SK-N-SH (cell line): ENCODE measurements at regions not wholly inside any gene's neighbourhood (a gene's known extent, or its start where the extent isn't known, plus 50 kb on each side); places are given as distances from the start of the nearest gene placed in this dataset.

Source experiments
- CTCF ChIA-PET: fragments of 300-600, 350-600 bp; formaldehyde crosslinking; extraction: SDS; loops from one replicate; lab custom pipeline; 2021; lab: Yijun Ruan, JAX
- POLR2A ChIA-PET: fragments of 350-600 bp; sonication (Branson Sonifier 250); formaldehyde crosslinking; extraction: SDS; loops from one replicate; lab custom pipeline; 2020; ENCODE audit warnings: antibody characterized with exemption, inconsistent platforms; lab: Yijun Ruan, JAX
- DNase-seq: peaks from one replicate; pipeline ENCODE4 v3.0.0; 2012
- H2AFZ ChIP-seq: fragments of 200-600 bp; sonication (generic); 2 replicates; pipeline ENCODE4 v1.8.1; 2016; ENCODE audit warnings: antibody characterized with exemption, mild to moderate bottlenecking, low read depth
- H3F3A ChIP-seq: fragments of 200-600 bp; sonication (generic); replicated peaks from 2 replicates; pipeline ENCODE3; 2016; ENCODE audit warnings: antibody characterized with exemption, mild to moderate bottlenecking; ENCODE audit not compliant: insufficient read depth
- H3K27ac ChIP-seq, 2 experiments: fragments of 200-500 bp in 1 of 2; fragments of 200-600 bp in 1 of 2; sonication (Bioruptor generic) in 1 of 2; sonication (generic), shearing (Covaris generic) in 1 of 2; 2 replicates each; pipeline versions ENCODE4 v1.5.1 to v1.6.1; 2014 to 2016; ENCODE audit warnings: low read depth in 2 of 2, inconsistent platforms in 1 of 2, low read length in 1 of 2, mild to moderate bottlenecking in 1 of 2, mixed read lengths in 1 of 2
- H3K27me3 ChIP-seq: fragments of 200-600 bp; sonication (generic), shearing (Covaris generic); 2 replicates; pipeline ENCODE4 v1.6.1; 2016; ENCODE audit warnings: mixed run types; ENCODE audit not compliant: insufficient read depth
- H3K36me3 ChIP-seq, 2 experiments: fragments of 200-500 bp in 1 of 2; fragments of 200-600 bp in 1 of 2; sonication (Bioruptor generic) in 1 of 2; sonication (generic) in 1 of 2; replicated peaks in 1 of 2; 2 replicates each; pipeline versions ENCODE3 to v1.5.1; 2014 to 2016; ENCODE audit warnings: low read length in 1 of 2, mild to moderate bottlenecking in 1 of 2; ENCODE audit not compliant: insufficient read depth in 2 of 2, control insufficient read depth in 1 of 2
- H3K4me1 ChIP-seq, 2 experiments: fragments of 200-500 bp in 1 of 2; fragments of 200-600 bp in 1 of 2; sonication (Bioruptor generic) in 1 of 2; sonication (generic), shearing (Covaris generic) in 1 of 2; 2 replicates each; pipeline versions ENCODE4 v1.5.1 to v1.6.1; 2014 to 2016; ENCODE audit warnings: low read depth in 1 of 2, low read length in 1 of 2, mixed run types in 1 of 2; ENCODE audit not compliant: insufficient read depth in 2 of 2, control insufficient read depth in 1 of 2
- H3K4me2 ChIP-seq: fragments of 200-600 bp; sonication (generic), shearing (Covaris generic); 2 replicates; pipeline ENCODE4 v1.6.1; 2017; ENCODE audit warnings: mixed run types
- H3K4me3 ChIP-seq, 2 experiments: fragments of 200-500 bp in 1 of 2; fragments of 200-600 bp in 1 of 2; sonication (Bioruptor generic) in 1 of 2; sonication (generic), shearing (Covaris generic) in 1 of 2; 2 replicates each; pipeline versions ENCODE4 v1.5.1 to v1.8.1; 2014 to 2016; ENCODE audit warnings: low read depth in 2 of 2, inconsistent platforms in 1 of 2, low read length in 1 of 2, mild to moderate bottlenecking in 1 of 2, mixed read lengths in 1 of 2, moderate library complexity in 1 of 2
- H3K79me2 ChIP-seq: fragments of 200-600 bp; sonication (generic); 2 replicates; pipeline ENCODE4 v1.8.1; 2017; ENCODE audit warnings: mild to moderate bottlenecking; ENCODE audit not compliant: insufficient read depth
- H3K9ac ChIP-seq: fragments of 200-600 bp; sonication (generic); 2 replicates; pipeline ENCODE4 v1.6.1; 2017; ENCODE audit warnings: mixed run types
- H3K9me2 ChIP-seq: fragments of 200-600 bp; sonication (generic); 2 replicates; pipeline ENCODE4 v1.6.1; 2017; ENCODE audit warnings: mixed run types
- H3K9me3 ChIP-seq: fragments of 200-600 bp; sonication (generic); 2 replicates; pipeline ENCODE4 v1.6.1; 2017; ENCODE audit warnings: mixed run types, mild to moderate bottlenecking, moderate library complexity
- H4K20me1 ChIP-seq: fragments of 200-600 bp; sonication (generic); 2 replicates; pipeline ENCODE4 v1.6.1; 2017; ENCODE audit warnings: mild to moderate bottlenecking, mixed run types; ENCODE audit not compliant: insufficient read depth
- CTCF ChIP-seq: fragments of 200-600 bp; sonication (generic); IDR thresholded peaks from 2 replicates; pipeline ENCODE4 v1.6.1; 2017; ENCODE audit warnings: antibody characterized with exemption, mild to moderate bottlenecking, moderate library complexity
- ELF1 ChIP-seq: IDR thresholded peaks from 2 replicates; pipeline ENCODE4 v1.4.0; 2012
- EZH2phosphoT487 ChIP-seq: fragments of 200-600 bp; sonication (generic); IDR thresholded peaks from 2 replicates; pipeline ENCODE4 v1.6.1; 2017; ENCODE audit warnings: low read depth, mixed run types, mild to moderate bottlenecking, antibody characterized with exemption, moderate library complexity, borderline replicate concordance
- FOXM1 ChIP-seq: IDR thresholded peaks from 2 replicates; pipeline ENCODE4 v1.4.0; 2012; ENCODE audit warnings: low read depth, mild to moderate bottlenecking
- JUND ChIP-seq: IDR thresholded peaks from 2 replicates; pipeline ENCODE4 v1.4.0; 2012
- MAX ChIP-seq: IDR thresholded peaks from 2 replicates; pipeline ENCODE4 v1.4.0; 2012; ENCODE audit warnings: low read depth
- NFIC ChIP-seq: IDR thresholded peaks from 2 replicates; pipeline ENCODE4 v1.4.0; 2012; ENCODE audit warnings: borderline replicate concordance
- NRF1 ChIP-seq: IDR thresholded peaks from 2 replicates; pipeline ENCODE4 v1.6.1; 2012; ENCODE audit warnings: low read depth, mild to moderate bottlenecking, low read length
- POLR2AphosphoS5 ChIP-seq: IDR thresholded peaks from 2 replicates; pipeline ENCODE4 v1.6.1; 2012; ENCODE audit warnings: low read depth, low read length
- RAD21 ChIP-seq: IDR thresholded peaks from 2 replicates; pipeline ENCODE4 v1.6.1; 2012; ENCODE audit warnings: mild to moderate bottlenecking, low read length
- RCOR1 ChIP-seq: fragments of 150-350 bp; IDR thresholded peaks from 2 replicates; pipeline ENCODE4 v1.6.1; 2017; ENCODE audit warnings: antibody characterized with exemption, low read length
- RFX5 ChIP-seq: IDR thresholded peaks from 2 replicates; pipeline ENCODE4 v1.6.1; 2012; ENCODE audit warnings: mild to moderate bottlenecking, improper control_type of control experiment, low read length
- SIN3A ChIP-seq: IDR thresholded peaks from 2 replicates; pipeline ENCODE4 v1.6.1; 2012; ENCODE audit warnings: low read depth, mild to moderate bottlenecking, low read length, moderate library complexity, borderline replicate concordance
- TAF1 ChIP-seq: IDR thresholded peaks from 2 replicates; pipeline ENCODE4 v1.6.1; 2012; ENCODE audit warnings: low read depth, mild to moderate bottlenecking, low read length, moderate library complexity, borderline replicate concordance
- TEAD4 ChIP-seq: IDR thresholded peaks from 2 replicates; pipeline ENCODE4 v1.4.0; 2012; ENCODE audit warnings: mild to moderate bottlenecking, borderline replicate concordance; ENCODE audit not compliant: insufficient read depth
- ZBTB33 ChIP-seq: IDR thresholded peaks from 2 replicates; pipeline ENCODE4 v1.4.0; 2012; ENCODE audit warnings: low read depth, borderline replicate concordance
- WGBS: methylation state at CpG from one replicate; pipeline ENCODE4 v1.1.6; 2017; ENCODE audit warnings: low lambda C conversion rate; 5-methylcytosine and 5-hydroxymethylcytosine counted together
- TF ChIP-seq, protein P1 (sequence below): IDR thresholded peaks from 2 replicates; pipeline ENCODE4 v1.4.0; 2012; ENCODE audit warnings: low read depth, borderline replicate concordance
- TF ChIP-seq, protein P2 (sequence below): fragments of 150-350 bp; IDR thresholded peaks from 2 replicates; pipeline ENCODE4 v1.6.1; 2016; ENCODE audit warnings: mild to moderate bottlenecking, low read depth, low read length

DNA sequence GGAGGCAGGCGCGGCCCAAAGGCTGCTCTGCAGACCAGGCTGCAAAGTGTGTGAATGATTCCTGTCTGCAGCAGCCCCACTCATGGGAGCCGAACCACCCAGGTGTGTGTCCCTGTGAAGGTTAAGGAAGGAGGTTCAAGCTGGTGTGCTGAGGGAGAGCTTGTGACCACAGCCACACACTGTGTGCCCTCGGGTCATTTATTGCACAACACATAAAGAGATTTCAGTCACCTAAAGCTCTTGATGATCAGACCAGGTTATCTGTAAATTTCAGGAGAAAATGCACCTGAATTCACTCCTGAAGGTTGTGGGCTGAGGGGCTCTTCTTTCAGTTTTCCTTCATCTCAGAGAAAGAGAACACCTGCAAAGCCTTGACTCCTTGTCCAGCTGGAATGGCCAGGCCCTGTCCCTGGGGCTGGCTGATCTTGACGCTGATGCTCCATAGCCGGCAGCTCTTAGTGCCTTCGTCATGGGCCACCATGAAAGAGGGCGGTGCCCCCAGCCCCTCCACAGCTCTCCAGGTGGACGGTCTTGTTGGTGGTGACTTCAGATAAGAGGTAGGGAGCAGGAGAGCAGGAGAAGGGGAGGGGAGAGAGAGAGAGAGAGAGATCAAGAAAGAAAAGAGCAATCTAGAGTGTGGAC lies 110.8 kb upstream of the C1QTNF9B start:
- POLR2A ChIA-PET: no interaction called here
- H3K9me3 ChIP-seq: no peaks in the 10 kb centered on the region
- no peak for DNase-seq

More for the DNA sequence above, 110.8 kb upstream of the C1QTNF9B start:
- no peaks in the 10 kb centered on the region for H3K79me2 ChIP-seq
- H4K20me1 ChIP-seq: no peaks in the 10 kb centered on the region
- H3K4me1 ChIP-seq: peaks cover 0 to 20% of the 10 kb centered on the region in 2 experiments; a peak in 2 of 4 replicates
- no peak for TF ChIP-seq TEAD4
- TF ChIP-seq, protein P1, sequence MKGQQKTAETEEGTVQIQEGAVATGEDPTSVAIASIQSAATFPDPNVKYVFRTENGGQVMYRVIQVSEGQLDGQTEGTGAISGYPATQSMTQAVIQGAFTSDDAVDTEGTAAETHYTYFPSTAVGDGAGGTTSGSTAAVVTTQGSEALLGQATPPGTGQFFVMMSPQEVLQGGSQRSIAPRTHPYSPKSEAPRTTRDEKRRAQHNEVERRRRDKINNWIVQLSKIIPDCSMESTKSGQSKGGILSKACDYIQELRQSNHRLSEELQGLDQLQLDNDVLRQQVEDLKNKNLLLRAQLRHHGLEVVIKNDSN: no peak
- no peak for TF ChIP-seq ELF1
- no peak for TF ChIP-seq FOXM1
- TF ChIP-seq TAF1: no peak
- TF ChIP-seq RCOR1: no peak
- no peak for TF ChIP-seq CTCF
- TF ChIP-seq RFX5: no peak
- no peak for TF ChIP-seq ZBTB33
- TF ChIP-seq MAX: no peak
- TF ChIP-seq NRF1: no peak
- TF ChIP-seq EZH2phosphoT487: no peak
- TF ChIP-seq SIN3A: no peak
- TF ChIP-seq, protein P2, sequence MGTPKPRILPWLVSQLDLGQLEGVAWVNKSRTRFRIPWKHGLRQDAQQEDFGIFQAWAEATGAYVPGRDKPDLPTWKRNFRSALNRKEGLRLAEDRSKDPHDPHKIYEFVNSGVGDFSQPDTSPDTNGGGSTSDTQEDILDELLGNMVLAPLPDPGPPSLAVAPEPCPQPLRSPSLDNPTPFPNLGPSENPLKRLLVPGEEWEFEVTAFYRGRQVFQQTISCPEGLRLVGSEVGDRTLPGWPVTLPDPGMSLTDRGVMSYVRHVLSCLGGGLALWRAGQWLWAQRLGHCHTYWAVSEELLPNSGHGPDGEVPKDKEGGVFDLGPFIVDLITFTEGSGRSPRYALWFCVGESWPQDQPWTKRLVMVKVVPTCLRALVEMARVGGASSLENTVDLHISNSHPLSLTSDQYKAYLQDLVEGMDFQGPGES: no peak
- TF ChIP-seq NFIC: no peak
- no peak for TF ChIP-seq POLR2AphosphoS5
- TF ChIP-seq RAD21: no peak
- TF ChIP-seq JUND: no peak
- CTCF ChIA-PET: interaction anchor here (0.8 to 3.3 kb wide), 5 partner anchors 12 to 220 kb away, joined by 3 to 18 read pairs (median 6); no protein-coding TSS in a partner anchor
- no peaks in the 10 kb centered on the region for H3K36me3 ChIP-seq
- H3K4me2 ChIP-seq: no peak overlapping the region
- no peaks in the 10 kb centered on the region for H3F3A ChIP-seq
- no peak overlapping the region for H3K4me3 ChIP-seq
- H3K27ac ChIP-seq: no peak overlapping the region
- no peaks in the 10 kb centered on the region for H3K9me2 ChIP-seq
- 92% methylated on average over 8 of the region's 9 CpGs for WGBS
- H3K27me3 ChIP-seq: no peaks in the 10 kb centered on the region
- no peak overlapping the region for H2AFZ ChIP-seq
- no peak overlapping the region for H3K9ac ChIP-seq
